GM19238 (cell line): ENCODE measurements at regions not wholly inside any gene's neighbourhood (a gene's known extent, or its start where the extent isn't known, plus 50 kb on each side); places are given as distances from the start of the nearest gene placed in this dataset.

Experiments used
- DNase-seq: peaks from one replicate; pipeline ENCODE4 v3.0.0; 2011; ENCODE audit warnings: low spot score; ENCODE audit not compliant: insufficient read length

GRCh38 chr13:21960108-21960507 lies 289.2 kb downstream of the FGF9 start:
- DNase-seq: no peak

GRCh38 chr13:21964686-21965085 lies 293.8 kb downstream of the FGF9 start:
- DNase-seq: no peak

- no peak for DNase-seq
Measured at GRCh38 chr13:21965095-21965494, 294.2 kb downstream of the FGF9 start.

- DNase-seq: no peak
Measured at GRCh38 chr13:21966014-21966413, 295.1 kb downstream of the FGF9 start.

GRCh38 chr13:21967871-21968270 lies 297.0 kb downstream of the FGF9 start:
- no peak for DNase-seq

GRCh38 chr13:21970172-21970571 lies 299.3 kb downstream of the FGF9 start:
- DNase-seq: no peak

GRCh38 chr13:21970918-21971317 lies 300.0 kb downstream of the FGF9 start:
- DNase-seq: no peak

- no peak for DNase-seq
Measured at GRCh38 chr13:21971662-21972621, 301.1 kb downstream of the FGF9 start.

GRCh38 chr13:21973437-21974125 lies 302.7 kb downstream of the FGF9 start:
- no peak for DNase-seq

- DNase-seq: no peak
Measured at GRCh38 chr13:21974741-21975140, 303.9 kb downstream of the FGF9 start.

GRCh38 chr13:21976159-21976558 lies 305.3 kb downstream of the FGF9 start:
- no peak for DNase-seq

GRCh38 chr13:21979161-21979806 lies 308.4 kb downstream of the FGF9 start:
- DNase-seq: no peak

- DNase-seq: no peak
Measured at GRCh38 chr13:21980049-21980448, 309.2 kb downstream of the FGF9 start.

GRCh38 chr13:21984156-21984555 lies 313.3 kb downstream of the FGF9 start:
- no peak for DNase-seq

- DNase-seq: no peak
Measured at GRCh38 chr13:21986602-21987001, 315.7 kb downstream of the FGF9 start.

GRCh38 chr13:21987793-21988192 lies 316.9 kb downstream of the FGF9 start:
- DNase-seq: no peak

GRCh38 chr13:21988624-21989023 lies 317.8 kb downstream of the FGF9 start:
- no peak for DNase-seq

- DNase-seq: no peak
Measured at GRCh38 chr13:21996049-21996448, 325.2 kb downstream of the FGF9 start.

GRCh38 chr13:21997726-21998125 lies 326.9 kb downstream of the FGF9 start:
- DNase-seq: no peak

GRCh38 chr13:21998279-21998990 lies 327.6 kb downstream of the FGF9 start:
- DNase-seq: no peak

- DNase-seq: no peak
Measured at GRCh38 chr13:21999666-22000065, 328.8 kb downstream of the FGF9 start.
